T-helper 1 cell treated with Interleukin-12 subunit alpha and Interleukin-12 subunit beta and Interleukin-4 antibody, amounts not matched to agents 30 μg/mL and 1 μg/mL, for 36 hours (primary cell): ENCODE measurements at regions not wholly inside any gene's neighbourhood (a gene's known extent, or its start where the extent isn't known, plus 50 kb on each side); places are given as distances from the start of the nearest gene placed in this dataset.

Source experiments
- H3K27ac Mint-ChIP-seq: one replicate; pipeline ENCODE4 v1.8.0; 2021; ENCODE audit warnings: mild to moderate bottlenecking, mixed read lengths
- H3K27me3 Mint-ChIP-seq: one replicate; pipeline ENCODE4 v1.8.0; 2021; ENCODE audit warnings: low read depth, mixed read lengths
- H3K36me3 Mint-ChIP-seq: one replicate; pipeline ENCODE4 v1.8.0; 2021; ENCODE audit warnings: low read depth, mixed read lengths
- H3K4me1 Mint-ChIP-seq: one replicate; pipeline ENCODE4 v1.8.0; 2021; ENCODE audit warnings: low read depth, mixed read lengths
- H3K4me3 Mint-ChIP-seq: one replicate; pipeline ENCODE4 v1.8.0; 2021; ENCODE audit warnings: mild to moderate bottlenecking, moderate library complexity, mixed read lengths
- H3K9me3 Mint-ChIP-seq: one replicate; pipeline ENCODE4 v1.8.0; 2021; ENCODE audit warnings: mixed read lengths

DNA sequence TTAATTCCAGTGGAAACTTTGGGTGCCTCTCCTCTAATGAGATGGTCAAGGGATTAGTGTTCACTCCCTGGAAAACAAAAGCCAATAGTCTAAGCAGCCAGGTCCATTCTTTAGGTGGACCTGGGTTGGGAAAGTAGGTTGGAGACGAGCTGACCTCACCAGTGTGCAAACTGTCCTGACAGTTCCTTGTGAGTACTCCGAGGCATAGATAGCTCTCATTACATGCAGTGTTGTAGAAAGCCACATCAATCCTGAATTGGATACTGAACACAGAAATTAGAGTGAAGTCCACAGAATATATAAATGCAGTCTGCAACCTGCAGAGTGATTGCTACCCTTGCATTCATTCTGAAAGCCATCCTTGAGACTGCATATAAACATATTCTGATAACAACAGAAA, 675.1 kb upstream of the CXADR start:
- peaks cover 11% of the 10 kb centered on the region for H3K9me3 Mint-ChIP-seq
- no peaks in the 10 kb centered on the region for H3K36me3 Mint-ChIP-seq
- H3K27me3 Mint-ChIP-seq = no peaks in the 10 kb centered on the region
- H3K4me1 Mint-ChIP-seq = no peaks in the 10 kb centered on the region
- H3K27ac Mint-ChIP-seq = no peak overlapping the region
- H3K4me3 Mint-ChIP-seq = no peak overlapping the region

DNA sequence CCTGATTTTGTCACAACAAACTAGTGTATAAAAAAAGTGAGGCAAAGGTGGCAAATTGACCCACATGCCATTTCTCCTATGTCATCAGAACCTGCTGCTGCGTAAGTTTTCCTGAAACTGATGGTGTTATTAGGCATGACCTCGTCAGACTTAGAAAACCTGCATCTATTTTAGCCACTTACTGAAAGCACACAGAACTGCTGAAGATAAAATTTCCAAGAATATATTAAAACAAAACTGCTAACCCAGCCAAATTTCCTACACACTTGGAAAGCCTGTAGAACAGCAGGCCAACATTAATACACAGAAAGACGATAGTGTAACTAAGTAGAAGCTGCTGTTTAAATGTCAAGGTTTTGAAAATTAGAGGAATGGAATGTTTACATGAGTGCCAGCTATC, 674.5 kb upstream of the CXADR start:
- no peak overlapping the region for H3K27ac Mint-ChIP-seq
- no peaks in the 10 kb centered on the region for H3K36me3 Mint-ChIP-seq
- no peaks in the 10 kb centered on the region for H3K4me1 Mint-ChIP-seq
- H3K9me3 Mint-ChIP-seq = peaks cover 11% of the 10 kb centered on the region
- no peaks in the 10 kb centered on the region for H3K27me3 Mint-ChIP-seq
- H3K4me3 Mint-ChIP-seq = no peak overlapping the region

DNA sequence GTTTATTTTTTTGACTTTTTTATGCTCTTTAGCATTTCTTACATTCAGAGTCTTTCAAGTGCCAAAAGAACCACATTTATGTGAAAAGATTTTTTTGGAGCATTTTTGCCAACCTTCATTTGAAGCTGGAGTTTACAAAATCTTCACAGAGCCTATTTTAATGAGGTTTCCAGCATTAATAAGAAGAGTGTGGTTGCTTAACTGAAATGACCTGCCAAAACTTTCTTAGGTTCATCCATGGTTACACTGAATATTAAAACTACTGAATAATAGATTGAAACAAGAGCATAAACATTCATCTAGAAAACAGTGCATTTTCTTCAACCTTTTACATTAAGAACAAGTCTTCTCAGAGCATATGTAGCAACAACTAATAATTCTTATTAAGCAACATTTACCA, 672.3 kb upstream of the CXADR start:
- no peak overlapping the region for H3K4me3 Mint-ChIP-seq
- H3K27ac Mint-ChIP-seq = no peak overlapping the region
- peaks cover 10% of the 10 kb centered on the region for H3K9me3 Mint-ChIP-seq
- no peaks in the 10 kb centered on the region for H3K4me1 Mint-ChIP-seq
- no peaks in the 10 kb centered on the region for H3K36me3 Mint-ChIP-seq
- no peaks in the 10 kb centered on the region for H3K27me3 Mint-ChIP-seq

DNA sequence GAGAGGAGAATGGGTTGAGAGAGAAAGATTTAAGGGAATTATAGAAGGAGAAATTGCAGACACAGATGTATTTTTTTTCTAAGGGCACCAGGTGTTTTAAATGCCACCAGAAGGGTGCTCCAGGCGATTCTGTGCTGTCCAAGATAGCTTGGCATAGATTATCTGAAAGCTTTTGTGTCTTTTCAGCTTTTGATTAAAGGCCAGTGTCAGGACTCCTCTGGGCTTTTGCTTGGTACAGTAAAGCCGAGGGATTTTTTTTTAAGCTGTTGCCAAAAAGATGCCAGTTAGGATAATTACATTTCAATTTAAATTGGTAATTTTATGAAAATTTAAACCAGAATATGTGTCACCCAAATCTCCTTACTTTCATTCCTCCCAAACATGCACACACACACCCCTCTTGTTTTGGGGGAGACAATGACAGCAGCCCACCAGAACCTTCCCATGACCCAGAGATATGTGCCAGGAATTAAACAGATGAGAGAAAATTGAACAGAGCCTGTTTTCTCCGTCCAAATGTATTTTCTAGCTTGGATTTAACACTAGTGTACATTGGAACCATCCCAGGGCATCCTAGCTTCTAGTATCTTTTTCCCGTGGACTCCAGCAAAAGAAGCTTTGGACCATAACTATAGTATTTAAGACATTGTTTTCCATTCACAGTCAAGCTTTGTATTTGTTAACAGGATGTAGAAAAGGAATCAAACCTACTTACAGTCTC, 670.7 kb upstream of the CXADR start:
- no peaks in the 10 kb centered on the region for H3K36me3 Mint-ChIP-seq
- H3K27me3 Mint-ChIP-seq = no peaks in the 10 kb centered on the region
- H3K4me1 Mint-ChIP-seq = no peaks in the 10 kb centered on the region
- no peak overlapping the region for H3K4me3 Mint-ChIP-seq
- H3K27ac Mint-ChIP-seq = no peak overlapping the region
- H3K9me3 Mint-ChIP-seq = peaks cover 14% of the 10 kb centered on the region

DNA sequence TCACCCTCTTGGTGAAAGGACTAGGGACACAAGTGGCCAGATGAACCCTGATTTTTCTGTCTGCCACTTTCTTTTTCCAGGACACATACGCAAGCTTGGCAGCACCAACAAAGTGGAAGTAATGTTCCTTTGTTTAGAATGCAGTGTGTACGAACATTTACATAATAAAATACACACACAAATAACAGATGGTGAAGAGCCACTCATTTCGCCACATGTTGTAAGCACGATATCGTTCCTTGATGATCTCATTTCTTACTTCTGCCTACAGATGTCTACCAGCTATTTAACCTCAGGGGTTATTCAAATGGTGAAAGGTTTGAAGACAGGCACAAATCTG, 670.2 kb upstream of the CXADR start:
- Mint-ChIP-seq H3K9me3 (peaks cover 17% of the 10 kb centered on the region), H3K27me3 (no peaks in the 10 kb centered on the region), H3K4me3 (no peak overlapping the region), H3K36me3 (no peaks in the 10 kb centered on the region), H3K27ac (no peak overlapping the region), H3K4me1 (no peaks in the 10 kb centered on the region)

DNA sequence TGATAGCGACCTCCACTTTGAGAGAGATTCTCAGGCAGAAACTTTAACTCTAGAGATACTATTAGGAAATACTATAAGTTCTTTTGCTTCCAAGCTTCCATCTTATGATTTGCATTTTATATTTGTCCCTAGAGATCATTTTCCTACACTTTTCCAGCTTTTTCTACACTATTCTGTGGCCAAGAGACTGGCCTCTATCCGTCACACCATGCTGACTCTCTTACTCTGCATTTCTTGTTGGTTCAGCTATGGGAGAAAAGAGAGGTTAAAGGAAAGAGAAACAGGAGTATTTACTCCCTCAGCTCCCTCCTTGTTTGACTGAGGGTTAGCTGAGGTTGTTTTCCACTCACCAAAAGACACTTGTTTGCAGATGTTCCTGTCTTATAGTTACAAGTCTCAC, 665.6 kb upstream of the CXADR start:
- no peaks in the 10 kb centered on the region for H3K4me1 Mint-ChIP-seq
- peaks cover 22% of the 10 kb centered on the region for H3K9me3 Mint-ChIP-seq
- no peaks in the 10 kb centered on the region for H3K27me3 Mint-ChIP-seq
- no peak overlapping the region for H3K4me3 Mint-ChIP-seq
- no peak overlapping the region for H3K27ac Mint-ChIP-seq
- no peaks in the 10 kb centered on the region for H3K36me3 Mint-ChIP-seq

DNA sequence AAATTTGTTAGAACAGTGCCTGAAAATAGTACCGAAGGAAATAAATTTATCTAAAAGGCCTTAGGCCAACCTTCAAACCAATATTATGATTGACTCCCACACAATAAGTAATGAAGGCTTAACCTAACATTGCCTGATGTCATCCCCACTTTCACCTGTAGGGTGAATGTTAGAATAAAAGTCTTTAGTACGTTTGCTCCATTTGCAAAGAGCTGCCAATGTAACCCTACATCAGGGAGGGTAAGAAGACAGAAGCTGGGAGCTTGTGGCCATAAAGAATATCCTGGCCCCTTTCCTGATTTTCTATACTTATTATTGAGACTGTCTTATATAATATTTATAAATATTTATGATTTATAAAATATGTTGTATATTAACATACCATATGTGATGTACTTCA, 661.8 kb upstream of the CXADR start:
- H3K27ac Mint-ChIP-seq = no peak overlapping the region
- H3K36me3 Mint-ChIP-seq = no peaks in the 10 kb centered on the region
- peaks cover 20% of the 10 kb centered on the region for H3K9me3 Mint-ChIP-seq
- no peaks in the 10 kb centered on the region for H3K4me1 Mint-ChIP-seq
- no peak overlapping the region for H3K4me3 Mint-ChIP-seq
- no peaks in the 10 kb centered on the region for H3K27me3 Mint-ChIP-seq

DNA sequence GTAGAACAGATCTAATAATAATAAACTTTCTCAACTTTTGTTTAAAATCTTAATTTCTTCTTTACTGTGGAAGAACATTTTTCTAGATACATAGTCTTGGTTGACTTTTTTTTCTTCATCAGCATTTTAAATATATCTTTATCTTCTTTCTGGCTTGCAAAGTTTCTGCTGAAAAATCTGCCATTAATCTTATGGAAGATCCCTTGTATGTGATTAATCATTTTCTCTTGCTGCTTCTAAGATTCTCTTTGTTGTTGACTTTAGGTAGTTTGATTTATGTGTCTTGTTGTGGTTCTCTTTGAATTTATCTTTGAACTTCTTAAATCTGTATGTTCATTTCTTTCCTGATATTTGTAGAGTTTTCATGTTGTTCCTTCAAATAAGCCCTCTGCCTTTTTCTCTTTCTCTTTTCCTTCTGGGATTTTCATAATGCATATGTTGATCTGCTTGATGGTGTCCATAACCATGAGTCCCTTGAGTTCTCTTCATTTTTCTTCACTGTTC, 657.6 kb upstream of the CXADR start:
- no peak overlapping the region for H3K4me3 Mint-ChIP-seq
- no peaks in the 10 kb centered on the region for H3K27me3 Mint-ChIP-seq
- H3K36me3 Mint-ChIP-seq = no peaks in the 10 kb centered on the region
- no peak overlapping the region for H3K27ac Mint-ChIP-seq
- no peaks in the 10 kb centered on the region for H3K4me1 Mint-ChIP-seq
- H3K9me3 Mint-ChIP-seq = peaks cover 33% of the 10 kb centered on the region

DNA sequence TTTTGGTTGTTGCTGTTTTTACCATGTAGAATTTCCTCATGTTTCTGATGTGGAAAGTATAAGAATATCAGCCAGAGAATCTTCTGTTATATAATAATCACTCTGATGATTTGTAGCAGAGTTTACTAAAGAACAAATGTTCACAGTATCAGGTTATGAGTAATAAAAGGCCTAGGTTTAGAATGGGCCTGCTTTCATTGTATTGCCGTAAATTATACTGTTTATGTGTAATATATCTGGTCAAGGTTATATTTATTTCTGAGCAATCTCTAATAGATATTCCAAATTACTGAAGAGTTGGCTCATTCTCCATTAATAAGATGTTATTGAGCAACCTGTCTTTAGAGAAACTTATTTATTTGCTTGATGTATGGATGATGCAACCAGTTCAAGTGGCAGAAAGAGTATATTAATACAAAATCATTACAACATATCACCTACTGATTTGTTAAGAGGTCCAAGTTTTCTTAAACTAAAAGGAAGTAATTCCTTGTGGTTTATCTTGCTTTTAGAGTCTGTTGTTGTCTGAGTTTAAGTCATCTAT, 649.4 kb upstream of the CXADR start:
- Mint-ChIP-seq H3K4me3 (no peak overlapping the region), H3K9me3 (peaks cover 9% of the 10 kb centered on the region), H3K27ac (no peak overlapping the region), H3K27me3 (no peaks in the 10 kb centered on the region), H3K4me1 (no peaks in the 10 kb centered on the region), H3K36me3 (no peaks in the 10 kb centered on the region)

DNA sequence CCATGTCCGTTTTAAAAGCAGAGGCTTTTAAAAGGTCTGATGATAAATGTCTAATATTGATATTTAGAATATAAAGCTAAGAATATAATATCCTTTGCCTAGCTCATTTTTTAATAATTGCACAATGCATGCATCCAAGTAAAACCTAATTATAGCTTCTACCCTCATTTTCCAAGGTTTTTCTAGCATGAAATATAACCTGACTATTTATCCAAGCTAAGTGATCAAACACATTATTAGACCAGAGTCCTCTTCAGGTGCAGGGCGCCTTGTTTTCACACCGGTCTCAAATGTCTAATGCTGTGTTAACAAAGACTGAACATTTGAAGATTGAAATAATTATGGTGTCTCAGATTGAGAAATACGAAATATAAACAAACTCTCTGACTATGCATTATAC, 648.9 kb upstream of the CXADR start:
- H3K4me3 Mint-ChIP-seq = no peak overlapping the region
- H3K27me3 Mint-ChIP-seq = no peaks in the 10 kb centered on the region
- no peak overlapping the region for H3K27ac Mint-ChIP-seq
- H3K4me1 Mint-ChIP-seq = no peaks in the 10 kb centered on the region
- H3K36me3 Mint-ChIP-seq = no peaks in the 10 kb centered on the region
- H3K9me3 Mint-ChIP-seq = peaks cover 8% of the 10 kb centered on the region

DNA sequence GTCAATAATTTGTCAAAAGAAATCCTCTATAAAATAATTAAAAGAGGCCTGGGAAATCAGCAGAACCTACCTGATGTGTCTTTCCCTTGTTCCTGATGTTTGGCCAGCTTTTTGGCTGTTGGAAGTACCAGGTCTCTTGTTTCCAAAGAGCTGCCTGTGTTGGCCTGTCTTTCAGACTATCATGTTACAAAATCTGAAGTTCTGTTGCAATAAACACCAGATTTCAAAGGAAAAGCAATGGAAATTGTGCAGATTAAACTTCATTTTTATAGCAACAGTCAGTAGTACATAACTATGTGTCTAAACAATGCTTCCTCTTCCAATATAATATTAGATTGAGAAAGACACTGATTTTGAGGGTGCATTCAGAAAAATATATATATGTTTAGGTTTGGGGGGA, 647.2 kb upstream of the CXADR start:
- no peak overlapping the region for H3K4me3 Mint-ChIP-seq
- no peaks in the 10 kb centered on the region for H3K4me1 Mint-ChIP-seq
- H3K27me3 Mint-ChIP-seq = no peaks in the 10 kb centered on the region
- peaks cover 8% of the 10 kb centered on the region for H3K9me3 Mint-ChIP-seq
- H3K36me3 Mint-ChIP-seq = no peaks in the 10 kb centered on the region
- H3K27ac Mint-ChIP-seq = no peak overlapping the region

DNA sequence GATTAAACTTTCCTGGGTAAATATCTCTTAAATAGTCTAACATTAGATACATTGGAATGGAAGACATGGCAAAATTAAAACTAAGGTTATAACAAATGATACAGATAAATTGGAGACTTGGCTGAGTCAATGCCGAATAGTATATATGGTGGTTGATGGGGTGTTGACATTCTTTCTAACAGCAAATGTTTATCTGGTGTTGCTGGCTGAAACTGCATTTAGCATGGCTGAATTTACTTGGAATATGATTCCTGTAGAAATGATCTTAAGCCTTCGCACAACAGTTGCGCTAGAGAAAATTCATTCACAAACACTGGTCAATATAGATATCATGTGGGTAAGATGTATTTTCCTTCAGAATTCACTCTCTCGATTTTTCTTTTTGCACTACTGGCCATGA, 646.0 kb upstream of the CXADR start:
- Mint-ChIP-seq H3K9me3 (peaks cover 4% of the 10 kb centered on the region), H3K27me3 (no peaks in the 10 kb centered on the region), H3K4me3 (no peak overlapping the region), H3K36me3 (no peaks in the 10 kb centered on the region), H3K4me1 (no peaks in the 10 kb centered on the region), H3K27ac (no peak overlapping the region)

DNA sequence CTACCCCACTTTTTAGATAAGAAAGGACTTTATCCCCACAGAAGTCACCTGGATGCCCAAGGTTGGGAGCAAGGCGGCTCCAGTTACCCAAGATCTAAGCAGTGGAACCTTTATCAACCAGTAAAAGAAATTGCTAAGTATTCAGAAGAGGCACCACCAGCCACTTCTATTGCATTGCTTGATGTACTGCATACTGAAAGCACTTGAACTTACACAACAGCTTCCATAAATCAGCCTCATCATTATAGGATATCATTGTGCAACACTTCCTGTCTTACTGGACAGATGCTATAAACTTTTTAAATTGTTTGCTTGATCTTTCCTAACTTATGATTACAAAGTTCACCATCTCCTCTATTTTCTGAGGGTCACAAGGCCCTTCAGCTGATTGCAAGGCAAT, 642.7 kb upstream of the CXADR start:
- Mint-ChIP-seq H3K27me3 (no peaks in the 10 kb centered on the region), H3K27ac (no peak overlapping the region), H3K36me3 (no peaks in the 10 kb centered on the region), H3K4me1 (no peaks in the 10 kb centered on the region), H3K4me3 (no peak overlapping the region), H3K9me3 (peaks cover 12% of the 10 kb centered on the region)

DNA sequence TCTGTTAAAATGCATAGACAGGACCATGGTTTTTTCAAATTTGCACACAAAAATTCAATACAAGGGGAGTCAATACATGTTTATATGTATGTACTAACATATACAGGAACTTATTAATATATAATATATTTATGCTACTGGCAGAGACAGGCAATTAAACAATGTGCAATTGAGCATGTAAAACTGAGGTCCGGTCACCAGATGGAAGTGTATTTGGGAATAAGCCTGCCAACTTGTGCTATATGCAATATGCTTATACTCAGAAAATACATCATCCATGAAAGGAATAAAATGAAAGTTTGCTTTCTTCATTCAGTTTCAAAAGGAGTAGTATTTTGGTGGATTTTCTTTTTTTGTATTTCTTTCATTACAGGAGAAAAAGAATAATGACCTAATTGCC, 640.2 kb upstream of the CXADR start:
- Mint-ChIP-seq H3K27me3 (no peaks in the 10 kb centered on the region), H3K9me3 (peaks cover 10% of the 10 kb centered on the region), H3K36me3 (no peaks in the 10 kb centered on the region), H3K27ac (no peak overlapping the region), H3K4me1 (no peaks in the 10 kb centered on the region), H3K4me3 (no peak overlapping the region)

DNA sequence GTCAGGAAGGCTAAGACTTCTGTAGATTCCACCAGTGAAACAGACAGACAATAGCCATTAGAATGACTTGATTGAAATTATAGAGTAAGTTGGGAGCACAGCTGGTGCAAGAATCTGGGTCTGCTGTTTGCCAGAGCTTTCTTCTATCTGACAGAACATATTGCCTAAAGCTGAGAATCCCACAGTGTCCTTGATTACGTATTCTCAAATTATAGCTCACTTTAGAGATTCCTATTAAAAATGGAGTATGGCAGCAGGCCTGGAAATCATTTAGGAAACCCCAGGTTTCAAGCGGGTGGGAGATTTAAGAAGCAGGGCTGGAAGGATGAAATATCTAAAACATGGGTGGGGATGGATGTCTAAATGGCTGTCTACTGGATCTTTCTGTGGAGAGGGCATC, 639.7 kb upstream of the CXADR start:
- H3K36me3 Mint-ChIP-seq = no peaks in the 10 kb centered on the region
- no peaks in the 10 kb centered on the region for H3K4me1 Mint-ChIP-seq
- H3K27me3 Mint-ChIP-seq = no peaks in the 10 kb centered on the region
- peaks cover 16% of the 10 kb centered on the region for H3K9me3 Mint-ChIP-seq
- no peak overlapping the region for H3K27ac Mint-ChIP-seq
- H3K4me3 Mint-ChIP-seq = no peak overlapping the region

DNA sequence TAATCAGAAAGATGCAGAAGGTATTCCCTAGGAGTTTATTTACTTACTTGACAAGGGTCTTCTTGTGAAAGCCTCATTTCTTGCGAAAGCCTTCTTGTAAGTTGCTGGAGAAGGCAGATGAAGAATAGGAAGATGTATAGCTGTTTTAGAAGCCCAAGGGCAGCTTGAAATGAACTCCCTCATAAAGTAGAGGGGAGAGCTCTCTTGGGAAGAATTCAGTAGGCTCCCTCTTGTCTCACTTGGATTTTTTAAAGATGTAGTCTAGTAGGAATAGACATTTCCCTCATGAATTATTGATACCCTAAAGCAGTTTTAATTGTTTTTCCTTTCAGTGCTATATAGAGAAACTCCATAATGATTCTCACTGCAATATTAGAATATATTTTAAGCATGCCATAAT, 639.2 kb upstream of the CXADR start:
- H3K27ac Mint-ChIP-seq = no peak overlapping the region
- no peak overlapping the region for H3K4me3 Mint-ChIP-seq
- H3K27me3 Mint-ChIP-seq = no peaks in the 10 kb centered on the region
- no peaks in the 10 kb centered on the region for H3K36me3 Mint-ChIP-seq
- H3K4me1 Mint-ChIP-seq = no peaks in the 10 kb centered on the region
- H3K9me3 Mint-ChIP-seq = peaks cover 16% of the 10 kb centered on the region
